Hepatocyte (in vitro differentiated cells): ENCODE measurements at regions not wholly inside any gene's neighbourhood (a gene's known extent, or its start where the extent isn't known, plus 50 kb on each side); places are given as distances from the start of the nearest gene placed in this dataset.

ENCODE experiments used
- DNase-seq: peaks from one replicate; pipeline ENCODE4 v3.0.0-alpha.2; 2016; ENCODE audit warnings: low spot score
- H2AFZ ChIP-seq: fragments of 200-600 bp; sonication (generic); 2 replicates; pipeline ENCODE4 v1.6.0; 2016; ENCODE audit warnings: antibody characterized with exemption, mild to moderate bottlenecking
- H3K27ac ChIP-seq: fragments of 200-600 bp; sonication (generic); 2 replicates; pipeline ENCODE4 v1.5.1; 2016; ENCODE audit warnings: mild to moderate bottlenecking
- H3K27me3 ChIP-seq: fragments of 200-600 bp; sonication (generic); 2 replicates; pipeline ENCODE4 v1.6.1; 2016
- H3K36me3 ChIP-seq: fragments of 200-600 bp; sonication (generic); replicated peaks from 2 replicates; pipeline ENCODE4 v1.5.1; 2016; ENCODE audit warnings: low read depth; ENCODE audit not compliant: insufficient read depth
- H3K4me1 ChIP-seq: fragments of 200-600 bp; sonication (generic); 2 replicates; pipeline ENCODE4 v1.5.1; 2016; ENCODE audit warnings: mild to moderate bottlenecking, moderate library complexity; ENCODE audit not compliant: insufficient read depth
- H3K4me2 ChIP-seq: fragments of 200-600 bp; sonication (generic); 2 replicates; pipeline ENCODE4 v1.6.0; 2016
- H3K4me3 ChIP-seq: fragments of 200-600 bp; sonication (generic); 2 replicates; pipeline ENCODE4 v1.5.1; 2016; ENCODE audit warnings: mild to moderate bottlenecking
- H3K79me2 ChIP-seq: fragments of 200-600 bp; sonication (generic); 2 replicates; pipeline ENCODE4 v1.6.0; 2017; ENCODE audit warnings: mild to moderate bottlenecking
- H3K9me2 ChIP-seq: fragments of 200-600 bp; sonication (generic); replicated peaks from 2 replicates; pipeline ENCODE4 v1.6.0; 2017; ENCODE audit warnings: mild to moderate bottlenecking; ENCODE audit not compliant: insufficient read depth
- H3K9me3 ChIP-seq: fragments of 200-600 bp; sonication (generic); 2 replicates; pipeline ENCODE4 v1.5.1; 2016; ENCODE audit warnings: low read depth, mild to moderate bottlenecking
- H4K20me1 ChIP-seq: fragments of 200-600 bp; sonication (generic); 2 replicates; pipeline ENCODE4 v1.6.0; 2016; ENCODE audit warnings: mild to moderate bottlenecking; ENCODE audit not compliant: insufficient read depth, poor library complexity, severe bottlenecking
- EZH2 ChIP-seq: fragments of 200-600 bp; sonication (generic); IDR thresholded peaks from 2 replicates; pipeline ENCODE4 v1.6.1; 2016; ENCODE audit warnings: antibody characterized with exemption, mild to moderate bottlenecking, borderline replicate concordance
- EZH2phosphoT487 ChIP-seq: fragments of 200-600 bp; sonication (generic); IDR thresholded peaks from one replicate; pipeline ENCODE4 v1.6.1; 2018; ENCODE audit warnings: antibody characterized with exemption, mild to moderate bottlenecking, low read depth, moderate library complexity; ENCODE audit not compliant: unreplicated experiment, severe bottlenecking
- WGBS: methylation state at CpG from one replicate; pipeline ENCODE4 v1.1.6; 2016; ENCODE audit warnings: low lambda C conversion rate; ENCODE audit errors: missing lambda C conversion rate; 5-methylcytosine and 5-hydroxymethylcytosine counted together
- TF ChIP-seq, protein P1 (sequence below): fragments of 200-600 bp; sonication (generic); IDR thresholded peaks from 2 replicates; pipeline ENCODE4 v1.5.1; 2016; ENCODE audit warnings: antibody characterized with exemption, mild to moderate bottlenecking; ENCODE audit not compliant: poor library complexity

DNA sequence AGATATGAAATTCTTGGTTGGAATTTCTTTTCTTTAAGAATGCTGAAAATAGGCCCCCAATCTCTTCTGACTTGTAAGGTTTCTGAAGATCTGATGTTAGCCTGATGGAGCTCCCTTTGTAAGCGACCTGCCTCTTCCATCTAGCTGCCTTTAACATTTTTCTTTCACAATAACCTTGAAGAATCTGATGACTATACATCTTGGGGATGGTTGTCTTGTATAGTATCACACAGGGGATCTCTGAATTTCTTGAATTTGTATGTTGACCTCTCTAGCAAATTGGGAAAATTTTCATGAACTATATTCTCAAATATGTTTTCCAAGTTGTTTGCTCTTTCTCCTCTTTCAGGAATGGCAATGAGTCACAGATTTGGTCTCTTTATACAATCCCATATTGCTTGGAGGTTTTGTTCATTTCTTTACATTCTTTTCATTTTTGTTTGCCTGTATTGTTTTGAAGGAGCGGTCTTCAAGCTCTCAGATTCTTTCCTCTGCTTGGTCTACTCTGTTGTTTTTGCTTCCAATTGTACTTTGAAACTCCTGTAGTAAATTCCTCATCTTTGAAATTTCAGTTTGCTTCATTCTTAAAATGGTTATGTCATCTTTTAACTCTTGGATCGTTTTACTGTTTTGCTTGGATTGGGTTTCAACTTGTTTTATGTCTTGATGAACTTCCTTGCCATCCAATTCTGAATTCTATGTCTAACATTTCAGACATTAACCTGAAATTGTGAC, 245.2 kb upstream of the TARS1 start:
- no peaks in the 10 kb centered on the region for H3K36me3 ChIP-seq
- no peak overlapping the region for H3K4me3 ChIP-seq
- H3K4me2 ChIP-seq, result no peak overlapping the region
- TF ChIP-seq EZH2phosphoT487 (no peak), EZH2 (no peak)
- TF ChIP-seq, protein P1, sequence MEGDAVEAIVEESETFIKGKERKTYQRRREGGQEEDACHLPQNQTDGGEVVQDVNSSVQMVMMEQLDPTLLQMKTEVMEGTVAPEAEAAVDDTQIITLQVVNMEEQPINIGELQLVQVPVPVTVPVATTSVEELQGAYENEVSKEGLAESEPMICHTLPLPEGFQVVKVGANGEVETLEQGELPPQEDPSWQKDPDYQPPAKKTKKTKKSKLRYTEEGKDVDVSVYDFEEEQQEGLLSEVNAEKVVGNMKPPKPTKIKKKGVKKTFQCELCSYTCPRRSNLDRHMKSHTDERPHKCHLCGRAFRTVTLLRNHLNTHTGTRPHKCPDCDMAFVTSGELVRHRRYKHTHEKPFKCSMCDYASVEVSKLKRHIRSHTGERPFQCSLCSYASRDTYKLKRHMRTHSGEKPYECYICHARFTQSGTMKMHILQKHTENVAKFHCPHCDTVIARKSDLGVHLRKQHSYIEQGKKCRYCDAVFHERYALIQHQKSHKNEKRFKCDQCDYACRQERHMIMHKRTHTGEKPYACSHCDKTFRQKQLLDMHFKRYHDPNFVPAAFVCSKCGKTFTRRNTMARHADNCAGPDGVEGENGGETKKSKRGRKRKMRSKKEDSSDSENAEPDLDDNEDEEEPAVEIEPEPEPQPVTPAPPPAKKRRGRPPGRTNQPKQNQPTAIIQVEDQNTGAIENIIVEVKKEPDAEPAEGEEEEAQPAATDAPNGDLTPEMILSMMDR, result no peak
- no peaks in the 10 kb centered on the region for H4K20me1 ChIP-seq
- no peak for DNase-seq
- WGBS, result 81% methylated on average over 3 of the region's 3 CpGs
- H3K9me2 ChIP-seq, result no peaks in the 10 kb centered on the region
- no peaks in the 10 kb centered on the region for H3K9me3 ChIP-seq
- no peaks in the 10 kb centered on the region for H3K79me2 ChIP-seq
- no peaks in the 10 kb centered on the region for H3K27me3 ChIP-seq
- no peak overlapping the region for H2AFZ ChIP-seq
- no peak overlapping the region for H3K27ac ChIP-seq
- no peaks in the 10 kb centered on the region for H3K4me1 ChIP-seq

DNA sequence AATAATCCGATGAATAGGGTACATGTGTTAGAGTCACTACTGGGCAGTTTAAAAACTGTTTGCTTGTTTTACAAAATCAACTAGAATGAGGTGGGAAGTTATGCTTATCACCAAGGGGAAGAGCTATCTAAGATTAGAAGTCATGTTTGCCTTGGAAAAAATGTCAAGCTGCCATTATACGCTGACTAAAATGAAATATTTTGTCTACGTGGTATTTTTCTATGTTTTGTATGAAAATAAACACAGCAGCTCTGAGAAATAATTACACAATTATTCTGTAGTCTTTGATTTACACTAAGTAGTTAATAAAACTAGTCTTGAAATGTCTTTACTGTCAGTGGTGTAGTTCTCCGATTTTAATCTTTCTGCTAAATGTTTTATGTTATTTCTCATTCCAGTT, 241.9 kb upstream of the TARS1 start:
- Histone ChIP-seq H3K9me2 (no peaks in the 10 kb centered on the region), H3K79me2 (no peaks in the 10 kb centered on the region), H3K4me1 (no peaks in the 10 kb centered on the region), H3K27ac (no peak overlapping the region), H3K27me3 (no peaks in the 10 kb centered on the region), H2AFZ (no peak overlapping the region), H3K4me2 (no peak overlapping the region), H3K36me3 (no peaks in the 10 kb centered on the region), H3K4me3 (no peak overlapping the region), H4K20me1 (no peaks in the 10 kb centered on the region), H3K9me3 (no peaks in the 10 kb centered on the region)
- no peak for TF ChIP-seq EZH2
- TF ChIP-seq, protein P1, result no peak
- no peak for TF ChIP-seq EZH2phosphoT487
- DNase-seq, result no peak
- WGBS, result 83% methylated on average over 4 of the region's 4 CpGs

- no peak overlapping the region for H3K27ac ChIP-seq
- no peaks in the 10 kb centered on the region for H3K36me3 ChIP-seq
- TF ChIP-seq, protein P1, result no peak
- TF ChIP-seq EZH2 (no peak), EZH2phosphoT487 (no peak)
- H3K9me2 ChIP-seq, result no peaks in the 10 kb centered on the region
- no peaks in the 10 kb centered on the region for H3K27me3 ChIP-seq
- no peak overlapping the region for H3K4me2 ChIP-seq
- H3K9me3 ChIP-seq, result no peaks in the 10 kb centered on the region
- WGBS, result 36% methylated on average over 1 of the region's 1 CpG
- no peak overlapping the region for H2AFZ ChIP-seq
- H3K79me2 ChIP-seq, result no peaks in the 10 kb centered on the region
- no peak for DNase-seq
- no peaks in the 10 kb centered on the region for H4K20me1 ChIP-seq
- H3K4me3 ChIP-seq, result no peak overlapping the region
- H3K4me1 ChIP-seq, result no peaks in the 10 kb centered on the region
These were observed 236.8 kb upstream of the TARS1 start for GRCh38 chr5:33203931-33204330.

GRCh38 chr5:33205079-33205478, 235.7 kb upstream of the TARS1 start:
- Histone ChIP-seq H3K27me3 (no peaks in the 10 kb centered on the region), H3K4me1 (no peaks in the 10 kb centered on the region), H3K36me3 (no peaks in the 10 kb centered on the region), H3K9me2 (no peaks in the 10 kb centered on the region), H3K4me2 (no peak overlapping the region), H2AFZ (no peak overlapping the region), H3K27ac (no peak overlapping the region), H3K79me2 (no peaks in the 10 kb centered on the region), H3K4me3 (no peak overlapping the region), H3K9me3 (no peaks in the 10 kb centered on the region), H4K20me1 (no peaks in the 10 kb centered on the region)
- TF ChIP-seq EZH2, result no peak
- TF ChIP-seq EZH2phosphoT487, result no peak
- TF ChIP-seq, protein P1, result no peak
- WGBS, result 73% methylated on average over 3 of the region's 3 CpGs
- no peak for DNase-seq
